ENCODE measurements at regions not wholly inside any gene's neighbourhood (a gene's known extent, or its start where the extent isn't known, plus 50 kb on each side); places are given as distances from the start of the nearest gene placed in this dataset.
A peak's percentile ranks its signal among the peaks of the same experiment; 100 is the strongest.

DNA sequence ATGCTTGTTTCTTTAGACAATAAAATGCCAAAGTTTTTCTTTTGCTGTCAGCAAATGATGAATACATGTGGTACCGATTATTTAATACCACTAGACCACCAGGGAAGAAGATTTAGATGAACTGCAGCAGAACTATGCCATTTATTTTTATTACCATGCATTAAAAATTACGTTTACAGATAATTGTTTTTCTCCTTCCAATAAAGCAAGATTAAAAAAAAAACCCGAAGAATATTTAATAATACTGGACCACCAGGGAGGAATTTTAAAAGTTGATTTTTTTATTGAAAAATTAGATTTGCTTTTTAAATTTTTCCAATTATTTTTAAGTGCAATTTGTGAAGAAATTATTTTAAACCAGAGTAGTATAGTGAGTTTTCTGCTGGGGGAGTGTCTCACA, 170.3 kb upstream of the HNRNPA3 start:
- ATAC-seq (no peak), DNase-seq (no peak)
- intact Hi-C loops (cut with DNase I, micrococcal nuclease): no loop called here

DNA sequence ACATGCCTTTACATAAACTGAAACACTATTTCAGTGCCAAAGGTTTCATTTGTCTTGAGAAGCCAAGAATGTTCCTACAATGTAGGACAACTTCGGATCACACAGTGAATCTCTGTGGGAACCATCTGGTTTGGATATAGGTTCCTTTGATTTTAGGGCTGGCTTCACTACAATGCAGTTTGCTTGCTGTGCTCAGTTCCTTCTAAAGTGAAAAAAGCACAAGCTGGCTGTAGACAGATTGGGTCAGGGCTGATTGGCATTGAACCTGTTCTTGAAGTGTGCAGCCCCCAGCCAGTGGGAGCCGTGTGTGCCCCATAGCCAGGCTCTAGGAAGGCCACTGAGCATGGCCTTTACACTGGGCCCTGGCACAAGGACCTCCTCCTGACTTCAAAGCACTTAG, 167.9 kb upstream of the HNRNPA3 start:
- ATAC-seq: no peak
- intact Hi-C loops (cut with DNase I, micrococcal nuclease): no loop called here
- DNase-seq: no peak

DNA sequence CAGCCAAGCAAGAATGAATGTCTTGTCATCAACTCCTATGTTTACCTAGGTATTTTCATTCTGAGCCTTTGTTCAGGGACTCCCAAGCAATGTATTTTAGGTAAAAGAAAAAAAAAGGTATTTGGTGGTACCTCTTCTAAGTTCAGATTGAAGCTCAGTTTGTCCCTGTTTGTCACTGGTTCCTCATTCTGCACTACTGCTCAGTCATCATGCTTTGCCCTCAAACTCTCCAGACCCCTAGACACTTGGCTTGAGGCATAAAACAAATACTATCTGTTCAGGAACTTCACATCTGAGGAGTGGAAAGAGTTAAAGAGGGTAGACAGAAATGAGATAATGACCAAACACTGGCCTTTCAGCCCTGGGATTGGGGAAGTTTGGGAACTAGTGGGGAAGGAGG, 163.6 kb upstream of the HNRNPA3 start:
- intact Hi-C loops (cut with DNase I, micrococcal nuclease): no loop called here
- DNase-seq: no peak
- ATAC-seq: no peak

DNA sequence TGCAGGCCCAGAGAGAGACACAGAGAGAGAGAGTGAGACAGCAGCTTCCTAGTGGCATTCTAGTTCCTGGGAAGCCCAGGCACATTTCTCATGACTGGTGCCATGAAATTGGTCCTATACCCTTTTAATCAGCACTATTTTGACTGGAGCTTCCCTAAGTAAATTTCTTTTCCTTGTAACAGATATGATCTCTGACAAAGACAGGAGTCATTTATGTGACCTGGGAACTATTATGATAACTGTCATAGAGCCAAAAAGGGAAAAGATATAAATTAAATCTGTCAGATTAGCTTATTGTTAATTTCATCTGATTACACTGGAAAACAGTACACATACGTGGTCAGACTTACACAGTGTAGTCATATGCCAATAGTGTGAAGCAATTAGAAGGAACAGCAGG, 161.3 kb upstream of the HNRNPA3 start:
- ATAC-seq: no peak
- DNase-seq: no peak
- intact Hi-C loops (cut with DNase I, micrococcal nuclease): no loop called here

DNA sequence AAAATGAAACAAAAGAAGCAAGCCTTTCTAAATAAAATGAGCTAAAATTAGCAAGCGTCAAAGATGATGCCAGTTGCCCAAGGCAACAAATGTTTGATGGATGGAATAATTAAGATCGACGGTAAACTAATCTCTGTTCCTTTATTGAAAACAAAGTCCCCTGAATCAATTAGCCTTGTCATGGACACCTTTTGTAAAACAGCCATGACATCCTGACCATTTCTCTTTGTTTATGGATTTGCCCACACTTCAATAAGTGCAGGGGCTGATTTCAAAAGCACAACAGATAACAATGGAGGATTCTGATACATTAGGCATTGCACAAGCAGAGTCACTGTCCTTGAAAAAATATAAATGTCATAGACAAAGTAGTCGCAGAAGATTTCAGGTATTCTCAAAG, 160.1 kb upstream of the HNRNPA3 start:
- DNase-seq: no peak

DNA sequence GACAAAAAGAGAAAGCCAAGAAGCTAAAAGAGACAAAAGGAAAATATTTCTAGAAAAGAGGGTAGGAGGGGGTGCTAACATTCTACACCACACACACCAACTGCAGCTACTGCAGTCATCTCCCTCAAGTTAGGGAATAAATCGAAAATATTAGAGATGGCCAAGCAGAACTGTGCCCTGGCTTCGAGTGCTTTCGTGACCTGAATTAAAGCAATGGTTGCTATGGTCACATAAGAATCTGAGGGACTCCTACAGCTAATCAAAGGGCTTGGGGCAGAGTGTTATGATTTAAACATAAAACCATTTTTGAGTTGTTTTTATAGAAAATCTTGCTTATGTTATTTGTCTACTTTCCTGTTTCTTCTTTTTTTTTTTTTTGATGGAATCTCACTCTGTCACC, 159.6 kb upstream of the HNRNPA3 start:
- ATAC-seq (no peak), DNase-seq (no peak)
- intact Hi-C loops (cut with DNase I, micrococcal nuclease): no loop called here

More for the DNA sequence above, 160.1 kb upstream of the HNRNPA3 start:
- intact Hi-C loops (cut with DNase I, micrococcal nuclease): no loop called here
- ATAC-seq: no peak

DNA sequence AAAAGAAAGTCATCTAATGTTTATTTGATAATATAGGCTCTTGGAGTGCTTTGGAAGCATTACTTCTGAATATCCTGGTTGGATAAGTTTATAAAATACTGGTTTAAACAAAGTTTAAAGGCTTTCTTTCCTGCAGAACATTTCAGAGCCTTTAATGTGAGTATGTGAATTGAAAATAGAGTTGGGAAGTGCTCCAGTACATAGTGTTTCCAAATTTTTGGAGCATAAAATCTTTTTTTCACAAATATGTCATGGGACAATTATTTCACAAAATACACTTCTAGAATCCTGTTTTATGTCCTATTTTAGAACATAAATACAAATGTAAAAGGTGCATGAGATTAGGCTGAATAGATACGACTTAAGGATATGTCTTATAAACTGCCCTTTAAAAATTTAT, 158.9 kb upstream of the HNRNPA3 start:
- DNase-seq: no peak
- no peak for ATAC-seq
- intact Hi-C loops (cut with DNase I, micrococcal nuclease): no loop called here

DNA sequence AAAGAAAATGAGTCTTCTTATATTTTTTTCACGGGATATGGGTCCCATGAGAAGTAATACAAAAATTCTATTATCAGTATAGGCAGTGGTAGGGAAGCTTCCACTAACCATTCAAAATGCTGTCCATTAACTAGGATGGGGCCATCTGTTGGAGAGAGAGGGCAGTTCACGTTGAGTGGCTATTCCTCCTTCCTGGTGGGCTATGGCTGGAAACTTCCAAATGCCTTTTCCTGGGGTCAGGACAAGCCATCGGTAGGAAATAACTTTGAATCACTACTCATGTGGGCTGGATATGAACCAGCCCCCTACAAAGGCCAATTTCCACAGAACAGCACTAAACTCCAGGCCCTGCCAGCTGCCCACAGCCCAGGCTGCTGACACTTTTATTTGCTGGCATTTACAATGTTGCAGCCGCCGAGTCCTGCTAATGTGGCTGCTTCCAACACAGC, 156.1 kb upstream of the HNRNPA3 start:
- no peak for DNase-seq
- intact Hi-C loops (cut with DNase I, micrococcal nuclease): no loop called here
- ATAC-seq: no peak

DNA sequence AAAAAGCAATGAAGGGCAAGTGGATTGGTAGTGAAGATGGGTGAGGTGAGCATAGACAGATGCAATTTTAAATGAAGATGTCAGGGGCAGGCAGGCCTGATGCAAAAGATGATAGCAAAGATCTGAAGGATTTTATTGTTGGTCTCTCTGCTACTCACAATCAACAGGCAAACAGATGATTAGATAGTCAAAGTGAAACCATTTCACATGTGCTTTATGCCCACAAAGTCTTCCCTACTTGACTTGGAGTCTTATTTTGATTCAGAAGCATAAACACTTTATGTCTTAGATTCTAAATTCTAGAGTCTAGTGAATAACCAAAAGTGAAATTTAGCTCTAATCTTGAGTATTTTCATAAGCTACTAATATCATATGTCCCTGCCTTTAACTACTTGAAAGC, 153.8 kb upstream of the HNRNPA3 start:
- DNase-seq: no peak
- no peak for ATAC-seq
- intact Hi-C loops (cut with DNase I, micrococcal nuclease): no loop called here

DNA sequence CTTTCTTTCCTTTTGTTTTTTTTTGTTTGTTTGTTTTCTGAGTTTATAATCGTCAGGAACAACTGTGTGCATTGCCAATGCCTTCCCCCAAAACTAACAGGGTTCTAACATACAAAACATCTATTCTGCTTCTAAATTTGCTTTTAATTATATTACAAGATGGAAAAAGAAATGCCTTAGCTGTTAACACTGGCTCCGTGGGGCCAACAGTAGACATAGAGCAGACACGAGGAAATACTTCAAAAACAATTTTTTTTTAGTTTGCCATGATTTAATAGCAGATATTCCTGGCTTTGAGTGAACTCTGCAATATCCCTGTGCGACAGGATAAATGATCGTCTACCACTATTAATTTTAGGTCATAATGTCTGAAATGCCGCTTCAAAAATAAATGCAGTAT, 153.3 kb upstream of the HNRNPA3 start:
- DNase-seq (no peak), ATAC-seq (no peak)
- intact Hi-C loops (cut with DNase I, micrococcal nuclease): no loop called here

DNA sequence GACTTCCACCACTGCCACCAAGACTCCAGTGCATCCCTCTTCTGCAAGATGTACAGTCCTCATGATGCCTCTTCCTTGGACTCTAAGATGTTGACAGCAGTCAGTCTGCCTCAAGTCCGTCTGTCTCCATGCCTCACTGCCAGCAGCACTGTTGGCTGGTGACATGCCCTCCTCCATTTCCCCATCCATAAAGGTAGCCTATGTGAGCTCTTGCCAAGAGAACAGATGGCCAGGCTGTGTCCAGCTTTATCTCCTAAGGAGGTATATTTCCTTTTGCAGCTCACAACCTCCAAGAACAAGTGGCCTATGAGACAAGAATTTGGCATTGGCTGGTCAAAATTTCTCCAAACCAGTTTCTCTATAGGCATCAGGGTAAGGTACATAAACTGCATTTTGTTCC, 149.3 kb upstream of the HNRNPA3 start:
- no peak for ATAC-seq
- intact Hi-C loops (cut with DNase I, micrococcal nuclease): no loop called here

DNA sequence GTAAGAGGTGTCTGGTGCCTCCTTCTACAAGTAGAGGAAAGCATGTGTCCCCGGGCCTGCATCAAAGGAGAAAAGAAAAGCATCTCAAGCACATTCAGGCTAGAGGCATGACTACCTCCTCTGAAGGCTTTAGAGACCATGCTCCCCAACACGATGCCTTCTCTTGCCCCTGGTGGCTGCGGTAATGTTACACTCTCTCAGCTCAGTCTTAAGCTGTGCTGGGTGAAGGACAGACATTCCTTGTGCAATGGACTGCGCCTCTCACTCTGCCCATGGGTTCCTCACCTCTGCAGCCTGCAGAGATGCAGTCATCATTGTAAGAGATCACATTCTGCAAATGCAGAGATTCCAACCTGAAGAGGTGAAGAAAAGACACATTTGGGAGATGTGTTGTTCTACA, 148.2 kb upstream of the HNRNPA3 start:
- ATAC-seq (no peak), DNase-seq (no peak)
- intact Hi-C loops (cut with DNase I, micrococcal nuclease): no loop called here

More for the DNA sequence above, 149.3 kb upstream of the HNRNPA3 start:
- no peak for DNase-seq

DNA sequence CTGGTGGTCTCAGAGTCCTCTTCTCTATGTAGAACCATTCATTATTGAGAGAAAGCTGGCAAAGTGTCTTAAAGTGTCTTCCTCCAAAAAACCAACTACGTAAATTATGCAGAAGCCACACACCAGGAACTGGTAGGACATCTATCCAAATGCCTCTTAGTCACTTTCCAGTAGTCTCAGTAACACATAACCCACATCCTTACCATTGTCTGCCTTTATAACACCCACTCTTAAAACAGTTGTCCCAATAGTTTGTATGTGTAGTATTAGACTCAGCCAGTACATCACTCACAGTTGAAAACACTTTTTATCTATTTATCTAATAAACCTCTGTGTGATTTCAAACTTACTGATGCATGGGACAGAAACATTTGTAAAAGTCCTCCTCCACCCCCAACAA, 143.6 kb upstream of the HNRNPA3 start:
- no peak for DNase-seq
- intact Hi-C loops (cut with DNase I, micrococcal nuclease): no loop called here
- ATAC-seq: no peak

DNA sequence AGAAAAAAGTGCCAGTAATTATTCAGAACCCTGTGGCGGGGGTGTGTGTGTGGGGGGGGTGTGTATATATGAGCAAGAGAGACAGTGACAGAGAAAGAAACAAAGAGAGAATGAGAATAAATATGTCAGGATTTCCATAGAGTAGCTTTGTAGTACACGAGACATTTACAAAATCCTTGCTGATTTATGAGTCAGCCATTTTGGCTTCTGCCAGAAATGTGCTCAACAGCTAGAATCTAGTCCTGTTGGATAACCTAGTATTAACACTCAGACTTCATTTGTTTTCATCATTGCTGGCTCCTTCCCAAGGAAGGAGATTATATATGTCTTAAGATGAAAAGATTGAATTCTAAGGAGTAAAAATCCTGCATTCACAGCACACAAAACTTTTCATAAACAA, 140.5 kb upstream of the HNRNPA3 start:
- intact Hi-C loops (cut with DNase I, micrococcal nuclease): no loop called here
- DNase-seq (no peak), ATAC-seq (no peak)

DNA sequence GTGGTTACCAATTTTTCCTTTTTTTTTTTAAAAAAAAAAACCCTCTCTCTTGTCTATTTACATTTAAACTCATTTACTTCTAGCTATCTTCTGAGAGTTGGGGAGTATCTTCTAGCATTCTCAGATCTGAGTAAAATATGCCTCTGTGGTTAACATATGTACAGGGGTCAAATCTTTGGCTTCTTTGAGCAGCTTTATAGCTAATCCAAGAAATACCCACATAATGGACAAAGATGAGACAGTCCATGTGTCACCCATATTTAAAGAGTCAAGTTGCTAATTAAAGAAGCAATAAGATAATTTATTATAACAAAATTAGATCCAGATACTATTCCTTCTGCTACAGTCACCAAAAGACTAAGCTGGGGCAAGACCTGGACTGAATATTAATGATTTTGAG, 139.0 kb upstream of the HNRNPA3 start:
- ATAC-seq (no peak), DNase-seq (no peak)
- intact Hi-C loops (cut with DNase I, micrococcal nuclease): no loop called here

DNA sequence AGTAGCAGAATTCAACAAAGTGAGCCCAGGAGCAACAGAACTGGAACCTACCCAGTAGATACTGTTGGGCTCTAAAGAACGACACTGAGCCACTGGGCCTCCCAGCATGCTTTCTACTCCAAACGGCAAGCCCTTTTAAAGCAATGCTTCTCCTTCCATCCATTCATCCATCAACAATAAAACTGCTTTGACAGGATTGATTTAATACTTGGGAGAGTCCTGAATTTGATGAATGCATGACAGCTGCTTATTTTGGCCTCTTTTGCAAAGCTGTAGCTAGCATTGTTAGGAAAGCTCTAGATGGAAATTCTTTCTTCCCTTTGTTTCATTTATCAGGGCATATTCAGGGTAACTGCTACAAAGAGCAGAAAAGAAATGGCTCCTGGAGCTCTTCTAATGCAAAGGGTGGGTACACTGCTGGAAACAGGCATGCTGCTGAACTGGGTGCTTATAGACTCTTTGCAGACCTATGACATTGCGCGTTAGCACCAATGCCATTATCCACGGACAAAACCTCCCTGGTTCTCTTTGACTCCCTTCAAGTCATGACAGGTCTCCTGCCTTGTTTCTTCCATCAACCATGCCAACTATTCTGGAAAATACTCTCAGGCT, 138.4 kb upstream of the HNRNPA3 start:
- ATAC-seq: no peak
- DNase-seq: no peak
- intact Hi-C loops (cut with DNase I, micrococcal nuclease): no loop called here

DNA sequence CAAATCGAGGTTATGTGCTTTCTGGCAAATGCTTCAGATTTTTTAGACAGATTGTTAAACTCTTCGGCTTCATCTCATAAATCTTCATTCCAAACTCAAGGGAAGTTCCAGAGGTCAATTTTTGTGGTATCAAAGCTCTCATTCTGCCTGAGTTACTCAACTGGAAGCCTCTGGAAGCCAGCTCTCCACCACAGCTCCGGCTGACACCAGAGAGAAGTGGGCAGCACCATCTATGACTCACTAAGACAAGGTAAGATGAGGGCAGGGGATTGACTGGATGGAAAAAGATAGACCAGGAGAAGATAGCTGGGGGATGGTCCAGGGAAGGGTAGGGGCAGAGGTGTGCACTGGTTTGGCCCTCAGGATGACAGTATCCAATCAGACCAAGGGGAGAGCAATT, 137.3 kb upstream of the HNRNPA3 start:
- intact Hi-C loops (cut with DNase I, micrococcal nuclease): no loop called here
- ATAC-seq: no peak
- no peak for DNase-seq

DNA sequence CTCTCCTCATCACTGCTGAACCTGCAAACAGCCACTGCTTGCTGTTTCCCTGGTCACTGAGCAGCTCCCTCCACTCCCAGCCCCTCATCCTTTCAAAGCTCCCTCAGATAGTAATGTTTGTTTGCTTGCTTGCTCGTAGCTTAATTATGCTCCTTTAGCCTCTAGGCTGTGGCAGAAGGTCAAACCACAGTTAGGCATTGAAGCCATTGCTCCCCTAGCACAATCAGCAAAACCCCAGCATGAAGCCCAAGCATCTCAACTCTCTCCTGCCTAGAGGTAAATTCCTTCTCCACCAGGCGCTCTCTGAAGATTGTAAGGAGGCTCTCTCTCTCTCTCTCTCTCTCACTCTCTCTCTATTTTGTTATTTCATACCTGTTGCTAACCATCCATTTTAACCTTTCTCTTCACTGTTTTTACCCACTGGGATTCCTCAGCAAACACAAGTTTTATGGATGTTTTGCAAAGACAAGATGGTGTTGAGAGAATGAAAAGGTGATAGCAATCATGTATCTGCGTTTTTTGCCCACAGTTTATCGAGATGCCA, 135.9 kb upstream of the HNRNPA3 start:
- ATAC-seq: no peak
- DNase-seq: no peak
- intact Hi-C loops (cut with DNase I, micrococcal nuclease): no loop called here

DNA sequence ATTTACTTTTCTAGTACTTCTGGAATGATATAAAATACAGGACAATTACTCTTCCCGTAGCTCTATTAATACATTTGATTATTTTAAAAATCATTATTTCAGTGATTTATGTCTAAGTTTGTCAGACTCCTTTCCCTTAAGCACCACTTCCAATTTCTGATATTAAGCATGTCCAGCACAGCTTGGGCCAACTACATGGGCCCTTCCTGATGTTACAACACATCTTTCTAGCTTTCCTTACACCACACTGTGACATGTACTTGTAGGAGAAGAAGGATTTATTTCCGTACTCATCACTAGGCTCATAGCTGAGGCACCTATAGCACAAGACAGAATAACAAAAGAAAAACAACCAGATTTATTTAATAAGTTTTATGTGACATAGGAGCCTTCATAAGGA, 134.8 kb upstream of the HNRNPA3 start:
- intact Hi-C loops (cut with DNase I, micrococcal nuclease): no loop called here
- DNase-seq: no peak
- ATAC-seq: no peak

DNA sequence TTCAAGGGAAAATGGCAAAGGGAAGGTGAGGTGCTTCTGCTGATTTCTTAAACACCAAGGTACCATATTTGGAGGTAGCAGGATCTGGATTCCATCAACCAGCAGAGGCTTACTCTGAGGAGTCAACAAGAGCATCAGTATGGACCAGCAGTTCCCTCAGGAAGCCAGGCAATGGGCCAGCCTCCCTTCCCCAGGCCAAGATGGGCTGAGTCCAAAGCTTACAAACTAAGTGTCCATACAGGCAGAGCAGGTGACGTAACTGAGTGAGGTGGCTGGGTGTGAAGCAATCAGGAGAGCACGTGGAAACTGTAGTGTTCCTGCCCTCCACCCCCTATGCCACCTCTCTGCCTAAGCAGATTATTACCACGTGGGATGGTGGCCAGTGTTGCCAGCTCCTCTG, 134.2 kb upstream of the HNRNPA3 start:
- ATAC-seq (peak; percentile 41), DNase-seq (peak; percentile 26 to 84)
- intact Hi-C loops (cut with DNase I, micrococcal nuclease): no loop called here

DNA sequence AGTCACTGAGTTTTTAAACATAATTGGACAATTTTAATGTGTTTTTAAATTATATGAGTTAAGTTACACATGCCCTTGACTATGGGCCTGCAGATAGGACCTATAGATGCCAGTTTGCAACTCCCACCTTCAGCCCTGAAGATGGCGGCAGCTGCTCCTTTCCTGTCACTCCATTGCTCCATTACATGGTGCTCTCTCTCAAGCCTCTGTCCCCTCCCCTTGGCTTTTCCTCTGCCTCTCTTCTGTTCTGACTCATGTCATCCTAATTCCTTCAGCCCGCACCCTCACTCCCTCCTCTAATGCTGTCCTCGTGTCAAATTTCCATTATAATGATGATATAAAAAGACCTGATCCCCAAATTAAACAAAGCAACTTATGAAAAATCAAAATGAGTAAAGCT, 133.7 kb upstream of the HNRNPA3 start:
- intact Hi-C loops (cut with DNase I, micrococcal nuclease): no loop called here
- no peak for ATAC-seq
- DNase-seq: no peak

Data from left colon (tissue), 2 donors.